Prostate gland (tissue), 2 donors: ENCODE measurements at regions not wholly inside any gene's neighbourhood (a gene's known extent, or its start where the extent isn't known, plus 50 kb on each side); places are given as distances from the start of the nearest gene placed in this dataset.

Source experiments
- POLR2A ChIP-seq: fragments of 450-650 bp; IDR thresholded peaks from one replicate; pipeline ENCODE4 v1.6.1; 2016; ENCODE audit warnings: antibody characterized with exemption, mild to moderate bottlenecking
- TF ChIP-seq, protein P1 (sequence below), 4 experiments: fragments of 200-600 bp in 2 of 4; fragments of 450-650 bp in 2 of 4; sonication (generic) in 2 of 4; IDR thresholded peaks; 1 replicate in 3 of 4; 2 replicates in 1 of 4; pipeline ENCODE4 v1.5.1; 2016 to 2019; ENCODE audit warnings: antibody characterized with exemption in 4 of 4, mild to moderate bottlenecking in 2 of 4, moderate library complexity in 2 of 4

GRCh38 chr1:194367121-194367520 lies 1180.7 kb upstream of the B3GALT2 start:
- TF ChIP-seq, protein P1, sequence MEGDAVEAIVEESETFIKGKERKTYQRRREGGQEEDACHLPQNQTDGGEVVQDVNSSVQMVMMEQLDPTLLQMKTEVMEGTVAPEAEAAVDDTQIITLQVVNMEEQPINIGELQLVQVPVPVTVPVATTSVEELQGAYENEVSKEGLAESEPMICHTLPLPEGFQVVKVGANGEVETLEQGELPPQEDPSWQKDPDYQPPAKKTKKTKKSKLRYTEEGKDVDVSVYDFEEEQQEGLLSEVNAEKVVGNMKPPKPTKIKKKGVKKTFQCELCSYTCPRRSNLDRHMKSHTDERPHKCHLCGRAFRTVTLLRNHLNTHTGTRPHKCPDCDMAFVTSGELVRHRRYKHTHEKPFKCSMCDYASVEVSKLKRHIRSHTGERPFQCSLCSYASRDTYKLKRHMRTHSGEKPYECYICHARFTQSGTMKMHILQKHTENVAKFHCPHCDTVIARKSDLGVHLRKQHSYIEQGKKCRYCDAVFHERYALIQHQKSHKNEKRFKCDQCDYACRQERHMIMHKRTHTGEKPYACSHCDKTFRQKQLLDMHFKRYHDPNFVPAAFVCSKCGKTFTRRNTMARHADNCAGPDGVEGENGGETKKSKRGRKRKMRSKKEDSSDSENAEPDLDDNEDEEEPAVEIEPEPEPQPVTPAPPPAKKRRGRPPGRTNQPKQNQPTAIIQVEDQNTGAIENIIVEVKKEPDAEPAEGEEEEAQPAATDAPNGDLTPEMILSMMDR (IDR thresholded peaks at IDR 0.05) = no peak
- no peak for TF ChIP-seq POLR2A
